IPS DF 19.7 (cell line): ENCODE measurements at regions not wholly inside any gene's neighbourhood (a gene's known extent, or its start where the extent isn't known, plus 50 kb on each side); places are given as distances from the start of the nearest gene placed in this dataset.

Experiments
- DNase-seq: peaks from one replicate; pipeline ENCODE4 v3.0.0-alpha.2; 2013; ENCODE audit warnings: low read depth, low spot score

DNA sequence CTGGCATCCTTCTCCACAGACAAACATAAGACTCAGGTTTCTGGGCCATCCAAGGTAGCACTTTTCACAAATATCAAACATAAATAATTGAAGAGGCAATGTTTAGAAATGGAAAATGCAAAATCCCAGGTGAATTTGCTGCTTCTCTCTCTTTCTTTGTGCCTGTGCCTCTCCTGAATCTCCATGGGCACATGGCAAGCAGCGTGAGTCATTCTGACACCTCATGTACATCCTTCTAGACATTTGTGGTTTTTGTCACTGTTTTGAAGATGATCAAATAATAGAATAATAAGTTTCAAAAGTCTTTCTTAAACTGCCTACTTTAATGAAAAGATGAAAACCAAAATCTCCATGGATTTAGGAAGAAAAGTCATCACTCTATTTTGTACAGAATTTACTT lies 60.3 kb upstream of the RAB11FIP2 start:
- DNase-seq = no peak

DNA sequence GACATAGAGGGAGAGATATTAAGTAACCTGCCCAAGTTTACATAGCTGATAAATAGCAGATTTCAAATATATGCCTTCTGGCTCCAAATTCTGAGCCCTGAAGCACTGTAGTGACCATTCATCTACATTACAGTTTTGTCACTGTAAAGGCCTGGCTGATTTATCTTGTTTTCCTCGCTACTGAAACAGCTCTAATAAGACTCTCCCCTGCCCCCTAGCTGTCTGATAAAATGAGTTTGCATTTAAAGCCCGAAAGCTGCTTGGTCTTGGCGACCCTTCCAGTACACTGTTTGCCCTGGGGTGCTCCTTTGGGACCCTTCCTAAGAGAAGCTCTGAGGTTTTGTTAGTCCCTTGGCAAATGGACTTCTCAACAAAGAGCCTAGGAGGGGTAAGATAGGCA lies 59.7 kb upstream of the RAB11FIP2 start:
- DNase-seq = no peak

DNA sequence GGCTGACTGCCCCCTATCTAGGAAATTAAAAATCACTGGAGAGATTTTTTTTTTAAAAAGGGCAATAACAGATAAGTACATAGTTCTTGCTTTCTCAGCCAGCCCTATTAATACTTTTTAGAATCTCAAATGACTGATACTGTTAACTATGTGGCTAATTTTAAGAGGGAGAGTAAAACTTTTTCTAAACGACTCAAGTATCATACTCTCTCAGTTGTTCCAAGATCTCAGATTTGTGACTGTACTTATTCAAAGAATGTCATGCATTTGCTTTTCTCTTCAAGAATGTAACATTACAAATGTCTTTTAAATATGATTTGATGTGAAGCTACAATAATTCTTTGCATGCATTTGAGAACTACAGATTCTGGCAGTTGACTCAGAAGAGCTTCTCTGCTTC lies 55.4 kb upstream of the RAB11FIP2 start:
- DNase-seq = no peak

DNA sequence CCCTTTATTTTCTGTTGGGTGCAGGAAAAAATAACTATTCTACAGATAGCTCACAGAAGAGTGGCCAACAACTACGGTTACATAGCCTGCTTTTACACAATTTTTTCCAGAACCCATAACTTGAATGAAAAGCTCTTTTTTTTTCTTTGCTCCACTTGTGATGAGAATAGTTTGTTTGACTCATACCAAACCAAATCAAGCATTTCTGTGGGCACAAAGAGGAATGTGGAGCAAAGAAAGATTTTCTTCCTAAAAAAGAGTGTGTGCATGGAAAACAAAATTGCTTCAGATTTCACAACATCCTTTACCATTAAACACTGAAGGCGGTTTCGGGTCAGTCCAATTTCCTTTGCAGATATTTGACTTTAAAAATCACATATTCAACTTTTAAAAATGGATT lies 54.8 kb upstream of the RAB11FIP2 start:
- DNase-seq = no peak
